Body of pancreas (tissue), 4 donors: ENCODE measurements at regions not wholly inside any gene's neighbourhood (a gene's known extent, or its start where the extent isn't known, plus 50 kb on each side); places are given as distances from the start of the nearest gene placed in this dataset.

ENCODE experiments used
- CTCF ChIP-seq, 7 experiments: fragments of 450-650 bp in 4 of 7; fragments of 200-600 bp in 3 of 7; sonication (generic) in 3 of 7; IDR thresholded peaks; one replicate each; pipeline ENCODE4 v1.5.1; 2016 to 2019; ENCODE audit warnings: antibody characterized with exemption in 7 of 7
- POLR2A ChIP-seq, 3 donors: fragments of 450-650 bp; IDR thresholded peaks; one replicate each; pipeline ENCODE4 v1.6.1; 2016; ENCODE audit warnings: antibody characterized with exemption in 3 of 3, mild to moderate bottlenecking in 2 of 3

DNA sequence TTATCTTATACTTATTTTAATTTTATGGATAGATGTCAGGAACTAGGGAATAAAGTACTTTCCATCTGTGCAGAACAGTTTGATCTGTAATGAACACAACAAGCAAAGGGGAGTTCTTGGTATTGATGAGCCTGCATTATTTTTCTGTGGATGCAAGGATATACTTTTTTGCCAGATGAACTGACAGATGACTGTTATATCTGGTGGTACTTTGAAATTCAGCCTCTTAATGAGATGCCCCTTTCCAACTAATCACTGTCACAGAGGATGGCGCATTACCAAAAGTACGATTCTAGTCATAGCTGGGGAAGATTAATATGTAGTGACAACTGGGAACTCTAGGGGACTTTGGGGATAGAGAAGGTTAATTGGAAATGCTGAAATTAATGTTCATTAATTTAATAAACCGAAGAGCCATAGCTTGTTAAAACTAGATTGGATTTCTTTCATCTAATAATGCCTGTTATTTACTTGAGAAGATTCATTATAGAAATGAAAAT is 603.4 kb upstream of the CNTN5 start:
- TF ChIP-seq CTCF (IDR thresholded peaks at IDR 0.05) = no peak
- TF ChIP-seq POLR2A (IDR thresholded peaks at IDR 0.05) = no peak
